SH-SY5Y (cell line): ENCODE measurements at regions not wholly inside any gene's neighbourhood (a gene's known extent, or its start where the extent isn't known, plus 50 kb on each side); places are given as distances from the start of the nearest gene placed in this dataset.

Experiments
- GATA2 ChIP-seq: IDR thresholded peaks from 2 replicates; pipeline ENCODE4 v1.6.1; 2011; ENCODE audit warnings: mild to moderate bottlenecking, low read depth, low read length
- GATA3 ChIP-seq: IDR thresholded peaks from 2 replicates; pipeline ENCODE4 v1.6.1; 2011; ENCODE audit warnings: low read depth, mild to moderate bottlenecking, low read length, moderate library complexity

- TF ChIP-seq GATA3 (no peak), GATA2 (no peak)
Measured at GRCh38 chr1:222087221-222087920, 345.5 kb upstream of the DUSP10 start.

- TF ChIP-seq GATA3 (no peak), GATA2 (no peak)
Measured at GRCh38 chr1:222084996-222085395, 343.1 kb upstream of the DUSP10 start.

GRCh38 chr1:222084048-222084447 is 342.2 kb upstream of the DUSP10 start:
- TF ChIP-seq GATA2: no peak
- no peak for TF ChIP-seq GATA3

GRCh38 chr1:222081859-222082258 is 340.0 kb upstream of the DUSP10 start:
- no peak for TF ChIP-seq GATA3
- no peak for TF ChIP-seq GATA2

- TF ChIP-seq GATA2: no peak
- no peak for TF ChIP-seq GATA3
Measured at GRCh38 chr1:222079566-222079965, 337.7 kb upstream of the DUSP10 start.

GRCh38 chr1:222077206-222077605 is 335.3 kb upstream of the DUSP10 start:
- TF ChIP-seq GATA2 (no peak), GATA3 (no peak)

GRCh38 chr1:222074317-222074716 is 332.4 kb upstream of the DUSP10 start:
- TF ChIP-seq GATA3 (no peak), GATA2 (no peak)

- TF ChIP-seq GATA2: no peak
- no peak for TF ChIP-seq GATA3
Measured at GRCh38 chr1:222073307-222073995, 331.6 kb upstream of the DUSP10 start.

GRCh38 chr1:222071387-222071786 is 329.5 kb upstream of the DUSP10 start:
- TF ChIP-seq GATA2: no peak
- no peak for TF ChIP-seq GATA3

GRCh38 chr1:222068937-222069336 is 327.0 kb upstream of the DUSP10 start:
- TF ChIP-seq GATA3 (no peak), GATA2 (no peak)

- TF ChIP-seq GATA3: no peak
- no peak for TF ChIP-seq GATA2
Measured at GRCh38 chr1:222068101-222068500, 326.2 kb upstream of the DUSP10 start.

GRCh38 chr1:222066539-222066938 is 324.6 kb upstream of the DUSP10 start:
- TF ChIP-seq GATA2 (no peak), GATA3 (no peak)

GRCh38 chr1:222065234-222065633 is 323.3 kb upstream of the DUSP10 start:
- TF ChIP-seq GATA2 (no peak), GATA3 (no peak)

- TF ChIP-seq GATA3 (no peak), GATA2 (no peak)
Measured at GRCh38 chr1:222064388-222065211, 322.7 kb upstream of the DUSP10 start.

GRCh38 chr1:222062640-222063039 is 320.8 kb upstream of the DUSP10 start:
- no peak for TF ChIP-seq GATA2
